ENCODE measurements at regions not wholly inside any gene's neighbourhood (a gene's known extent, or its start where the extent isn't known, plus 50 kb on each side); places are given as distances from the start of the nearest gene placed in this dataset.

GRCh38 chr4:133059117-133059516, 90.0 kb upstream of the PCDH10 start:
- TF ChIP-seq, protein P1, sequence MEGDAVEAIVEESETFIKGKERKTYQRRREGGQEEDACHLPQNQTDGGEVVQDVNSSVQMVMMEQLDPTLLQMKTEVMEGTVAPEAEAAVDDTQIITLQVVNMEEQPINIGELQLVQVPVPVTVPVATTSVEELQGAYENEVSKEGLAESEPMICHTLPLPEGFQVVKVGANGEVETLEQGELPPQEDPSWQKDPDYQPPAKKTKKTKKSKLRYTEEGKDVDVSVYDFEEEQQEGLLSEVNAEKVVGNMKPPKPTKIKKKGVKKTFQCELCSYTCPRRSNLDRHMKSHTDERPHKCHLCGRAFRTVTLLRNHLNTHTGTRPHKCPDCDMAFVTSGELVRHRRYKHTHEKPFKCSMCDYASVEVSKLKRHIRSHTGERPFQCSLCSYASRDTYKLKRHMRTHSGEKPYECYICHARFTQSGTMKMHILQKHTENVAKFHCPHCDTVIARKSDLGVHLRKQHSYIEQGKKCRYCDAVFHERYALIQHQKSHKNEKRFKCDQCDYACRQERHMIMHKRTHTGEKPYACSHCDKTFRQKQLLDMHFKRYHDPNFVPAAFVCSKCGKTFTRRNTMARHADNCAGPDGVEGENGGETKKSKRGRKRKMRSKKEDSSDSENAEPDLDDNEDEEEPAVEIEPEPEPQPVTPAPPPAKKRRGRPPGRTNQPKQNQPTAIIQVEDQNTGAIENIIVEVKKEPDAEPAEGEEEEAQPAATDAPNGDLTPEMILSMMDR (IDR thresholded peaks at IDR 0.05), result no peak
- no peak for TF ChIP-seq POLR2A (IDR thresholded peaks at IDR 0.05)
